ENCODE measurements at regions not wholly inside any gene's neighbourhood (a gene's known extent, or its start where the extent isn't known, plus 50 kb on each side); places are given as distances from the start of the nearest gene placed in this dataset.

- TF ChIP-seq POLR2A (IDR thresholded peaks at IDR 0.05; ENCODE audit: low read length) (no peak), GATA1 (IDR thresholded peaks at IDR 0.05; ENCODE audit: low read depth, low read length) (no peak)
Measured at GRCh38 chr20:50412069-50412468, 98.1 kb upstream of the PTPN1 start.
